ENCODE measurements at regions not wholly inside any gene's neighbourhood (a gene's known extent, or its start where the extent isn't known, plus 50 kb on each side); places are given as distances from the start of the nearest gene placed in this dataset.
A peak's percentile ranks its signal among the peaks of the same experiment; 100 is the strongest.
"Not testable (repeated sequence)": the region's sequence is repeated elsewhere in the genome, so short reads cannot be mapped to it uniquely, and the experiment has no call there.

GRCh38 chr12:107493135-107493494 lies 192.5 kb upstream of the PWP1 start:
- no peak for DNase-seq (ENCODE audit: low read depth, low spot score)

- DNase-seq (ENCODE audit: low read depth, low spot score) = no peak
Measured at GRCh38 chr12:107493666-107494065, 191.9 kb upstream of the PWP1 start.

GRCh38 chr12:107494331-107494730 lies 191.3 kb upstream of the PWP1 start:
- no peak for DNase-seq (ENCODE audit: low read depth, low spot score)

- DNase-seq (ENCODE audit: low read depth, low spot score) = no peak
Measured at GRCh38 chr12:107495604-107496003, 190.0 kb upstream of the PWP1 start.

GRCh38 chr12:107497231-107497630 lies 188.4 kb upstream of the PWP1 start:
- DNase-seq (ENCODE audit: low read depth, low spot score) = no peak

GRCh38 chr12:107500307-107500706 lies 185.3 kb upstream of the PWP1 start:
- DNase-seq (ENCODE audit: low read depth, low spot score) = no peak

- DNase-seq (ENCODE audit: low read depth, low spot score) = no peak
Measured at GRCh38 chr12:107501681-107502080, 183.9 kb upstream of the PWP1 start.

GRCh38 chr12:107503129-107503855 lies 182.3 kb upstream of the PWP1 start:
- DNase-seq (ENCODE audit: low read depth, low spot score) = no peak

- DNase-seq (ENCODE audit: low read depth, low spot score) = no peak
Measured at GRCh38 chr12:107503887-107504885, 181.4 kb upstream of the PWP1 start.

GRCh38 chr12:107509421-107509820 lies 176.2 kb upstream of the PWP1 start:
- no peak for DNase-seq (ENCODE audit: low read depth, low spot score)

GRCh38 chr12:107510211-107510610 lies 175.4 kb upstream of the PWP1 start:
- no peak for DNase-seq (ENCODE audit: low read depth, low spot score)

- DNase-seq (ENCODE audit: low read depth, low spot score) = peak; percentile 67
Measured at GRCh38 chr12:107511292-107511691, 174.3 kb upstream of the PWP1 start.

GRCh38 chr12:107512391-107512790 lies 173.2 kb upstream of the PWP1 start:
- peak; percentile 30 for DNase-seq (ENCODE audit: low read depth, low spot score)

- DNase-seq (ENCODE audit: low read depth, low spot score) = no peak
Measured at GRCh38 chr12:107513184-107513583, 172.4 kb upstream of the PWP1 start.

GRCh38 chr12:107513636-107514400 lies 171.8 kb upstream of the PWP1 start:
- DNase-seq (ENCODE audit: low read depth, low spot score) = no peak

GRCh38 chr12:107514887-107515445 lies 170.6 kb upstream of the PWP1 start:
- no peak for DNase-seq (ENCODE audit: low read depth, low spot score)

- peak; percentile 96 for DNase-seq (ENCODE audit: low read depth, low spot score)
Measured at GRCh38 chr12:107515446-107515958, 170.1 kb upstream of the PWP1 start.

- not testable (repeated sequence) for DNase-seq (ENCODE audit: low read depth, low spot score)
Measured at GRCh38 chr12:107517816-107518215, 167.8 kb upstream of the PWP1 start.

- DNase-seq (ENCODE audit: low read depth, low spot score) = no peak
Measured at GRCh38 chr12:107518868-107519267, 166.7 kb upstream of the PWP1 start.

- no peak for DNase-seq (ENCODE audit: low read depth, low spot score)
Measured at GRCh38 chr12:107519906-107520859, 165.4 kb upstream of the PWP1 start.

All from astrocyte of the hippocampus (primary cell).